ENCODE measurements at regions not wholly inside any gene's neighbourhood (a gene's known extent, or its start where the extent isn't known, plus 50 kb on each side); places are given as distances from the start of the nearest gene placed in this dataset.

DNA sequence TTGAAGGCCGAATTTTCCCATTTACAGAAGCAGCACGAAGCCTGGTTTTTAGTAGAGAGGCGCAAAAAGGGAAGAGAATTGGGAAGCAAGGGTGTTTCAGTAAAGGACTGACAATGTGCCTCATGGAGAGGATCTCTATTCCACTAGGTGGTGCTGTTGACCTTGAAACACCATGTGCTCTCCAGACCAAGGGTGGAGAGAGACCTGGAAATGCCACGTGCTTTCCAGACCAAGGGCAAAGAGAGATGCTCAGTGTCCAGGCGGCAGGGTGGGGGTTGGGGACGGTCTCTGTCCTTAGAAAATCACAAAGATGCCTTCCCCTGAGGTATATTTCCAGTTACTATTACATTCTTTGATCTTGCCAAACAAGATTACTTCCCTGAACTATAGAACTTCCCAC is 425.3 kb downstream of the CSNK1G3 start:
- Histone ChIP-seq H3K14ac (ENCODE audit: insufficient read depth, low read length) (no peak overlapping the region), H3T11ph (ENCODE audit: low read length) (no peak overlapping the region), H2BK12ac (ENCODE audit: insufficient read length, low read depth, low read length) (no peak overlapping the region), H4K8ac (replicated peaks; ENCODE audit: insufficient read length, low read depth, low read length) (no peak overlapping the region), H3K4ac (ENCODE audit: low read depth, low read length) (no peak overlapping the region), H3K27me3 (ENCODE audit: insufficient read depth, low read length) (no peaks in the 10 kb centered on the region), H3K23me2 (ENCODE audit: insufficient read length, low read depth, low read length, poor library complexity, severe bottlenecking) (no peaks in the 10 kb centered on the region), H3K18ac (ENCODE audit: insufficient read length, low read depth, low read length) (no peak overlapping the region), H4K5ac (ENCODE audit: insufficient read length, low read depth, low read length) (no peak overlapping the region), H3K27ac (ENCODE audit: insufficient read length, low read depth, low read length) (no peak overlapping the region), H2AFZ (ENCODE audit: low read length) (no peak overlapping the region), H3K9ac (ENCODE audit: extremely low read depth, insufficient read length, low read length) (no peak overlapping the region), H2BK120ac (ENCODE audit: low read depth, low read length, poor library complexity, severe bottlenecking) (no peak overlapping the region), H2AK5ac (ENCODE audit: insufficient read length, low read length) (no peak overlapping the region), H2BK20ac (ENCODE audit: low read depth, low read length, poor library complexity, severe bottlenecking) (no peak overlapping the region), H3K4me1 (ENCODE audit: insufficient read depth, low read length) (no peaks in the 10 kb centered on the region), H3K4me2 (ENCODE audit: insufficient read depth, insufficient read length, low read length) (no peak overlapping the region), H3K56ac (ENCODE audit: insufficient read length, low read depth, low read length) (no peak overlapping the region), H3K23ac (ENCODE audit: insufficient read length, low read depth, low read length) (no peak overlapping the region), H3K79me2 (ENCODE audit: insufficient read depth, low read length) (no peaks in the 10 kb centered on the region), H4K91ac (ENCODE audit: insufficient read length, low read depth, low read length) (no peak overlapping the region), H2BK5ac (ENCODE audit: insufficient read length, low read length) (no peak overlapping the region), H2BK15ac (ENCODE audit: low read depth, low read length) (no peak overlapping the region), H3K79me1 (ENCODE audit: insufficient read depth, low read depth, low read length, poor library complexity, severe bottlenecking) (no peaks in the 10 kb centered on the region), H4K20me1 (ENCODE audit: control insufficient read depth, insufficient read depth, insufficient read length) (no peaks in the 10 kb centered on the region), H3K9me3 (ENCODE audit: control insufficient read depth, low read depth, low read length) (peaks cover 28% of the 10 kb centered on the region)
- H3K9me3 Mint-ChIP-seq, result peaks cover 62 to 70% of the 10 kb centered on the region in 2 experiments
- H3K36me3 Mint-ChIP-seq (ENCODE audit: insufficient read depth in 1 of 3, low read depth in 3 of 3), result peaks cover 46 to 72% (median 48%) of the 10 kb centered on the region in 3 experiments
- H3K4me3 Mint-ChIP-seq, result no peak overlapping the region
- H3K27me3 Mint-ChIP-seq (ENCODE audit: low read depth), result peaks cover 2% of the 10 kb centered on the region; the same call in 1 of the 2 replicates
- TF ChIP-seq, protein P1, sequence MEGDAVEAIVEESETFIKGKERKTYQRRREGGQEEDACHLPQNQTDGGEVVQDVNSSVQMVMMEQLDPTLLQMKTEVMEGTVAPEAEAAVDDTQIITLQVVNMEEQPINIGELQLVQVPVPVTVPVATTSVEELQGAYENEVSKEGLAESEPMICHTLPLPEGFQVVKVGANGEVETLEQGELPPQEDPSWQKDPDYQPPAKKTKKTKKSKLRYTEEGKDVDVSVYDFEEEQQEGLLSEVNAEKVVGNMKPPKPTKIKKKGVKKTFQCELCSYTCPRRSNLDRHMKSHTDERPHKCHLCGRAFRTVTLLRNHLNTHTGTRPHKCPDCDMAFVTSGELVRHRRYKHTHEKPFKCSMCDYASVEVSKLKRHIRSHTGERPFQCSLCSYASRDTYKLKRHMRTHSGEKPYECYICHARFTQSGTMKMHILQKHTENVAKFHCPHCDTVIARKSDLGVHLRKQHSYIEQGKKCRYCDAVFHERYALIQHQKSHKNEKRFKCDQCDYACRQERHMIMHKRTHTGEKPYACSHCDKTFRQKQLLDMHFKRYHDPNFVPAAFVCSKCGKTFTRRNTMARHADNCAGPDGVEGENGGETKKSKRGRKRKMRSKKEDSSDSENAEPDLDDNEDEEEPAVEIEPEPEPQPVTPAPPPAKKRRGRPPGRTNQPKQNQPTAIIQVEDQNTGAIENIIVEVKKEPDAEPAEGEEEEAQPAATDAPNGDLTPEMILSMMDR (conservative IDR thresholded peaks at IDR 0.05), result peak; percentile 80
- peaks cover 2 to 7% of the 10 kb centered on the region in 2 experiments; a peak in 3 of 4 replicates for H3K4me1 Mint-ChIP-seq
- no peak overlapping the region for H3K27ac Mint-ChIP-seq
- peak; percentile 69 for DNase-seq
- WGBS (ENCODE audit: extremely low coverage, insufficient read length, low lambda C conversion rate), result no CpG with 5 or more reads among the region's 6 CpGs
